ENCODE measurements at regions not wholly inside any gene's neighbourhood (a gene's known extent, or its start where the extent isn't known, plus 50 kb on each side); places are given as distances from the start of the nearest gene placed in this dataset.

GRCh38 chr1:55839221-55839620, 624.1 kb upstream of the USP24 start:
- DNase-seq, result no peak

DNA sequence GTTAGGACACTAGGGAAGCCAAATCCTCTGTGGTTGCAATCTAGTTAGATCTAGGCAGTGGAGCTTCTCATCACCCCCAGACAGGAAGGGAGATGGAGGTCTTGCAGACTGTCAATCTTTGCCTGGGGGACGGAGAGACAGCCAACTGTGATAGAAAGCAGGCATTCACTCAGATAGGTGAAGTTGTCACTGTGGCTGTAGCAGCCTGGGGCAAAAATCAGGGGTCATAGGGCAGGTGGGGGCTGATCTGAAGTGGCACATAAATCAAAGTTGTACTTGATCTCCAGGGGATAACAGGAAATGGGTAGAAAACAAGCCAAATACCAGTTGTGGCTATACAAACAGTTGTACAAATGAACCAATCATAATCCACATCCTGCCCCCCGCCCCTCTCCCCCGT, 620.9 kb upstream of the USP24 start:
- no peak for DNase-seq

DNA sequence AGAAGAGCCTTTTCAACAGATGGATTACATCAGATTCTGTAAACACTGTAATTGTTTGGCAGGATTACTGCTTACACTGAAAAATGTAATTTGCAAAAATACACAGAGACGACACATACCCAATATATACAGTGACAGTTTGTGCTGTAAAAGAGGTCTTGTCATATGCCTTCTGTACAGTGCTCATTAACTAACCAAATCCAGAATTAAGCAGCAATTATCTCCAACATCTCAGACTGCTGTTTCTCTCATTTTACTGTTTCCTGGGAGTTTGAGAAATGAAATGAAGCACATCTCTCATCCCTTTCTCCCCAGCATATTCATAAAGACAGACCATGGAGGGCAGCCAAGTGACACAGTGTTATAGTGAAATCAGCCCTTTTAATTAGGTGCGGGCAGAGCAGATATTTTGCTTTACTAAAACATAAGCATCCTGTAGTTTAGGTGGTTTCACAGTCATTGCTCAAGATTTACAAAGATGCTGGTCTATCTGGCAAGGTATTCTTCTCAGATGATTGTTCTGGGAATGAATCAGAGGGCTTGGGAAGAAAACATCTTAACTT, 618.4 kb upstream of the USP24 start:
- peak; percentile 93 for DNase-seq

- DNase-seq, result no peak
These were observed 616.6 kb upstream of the USP24 start for GRCh38 chr1:55831759-55832158.

DNA sequence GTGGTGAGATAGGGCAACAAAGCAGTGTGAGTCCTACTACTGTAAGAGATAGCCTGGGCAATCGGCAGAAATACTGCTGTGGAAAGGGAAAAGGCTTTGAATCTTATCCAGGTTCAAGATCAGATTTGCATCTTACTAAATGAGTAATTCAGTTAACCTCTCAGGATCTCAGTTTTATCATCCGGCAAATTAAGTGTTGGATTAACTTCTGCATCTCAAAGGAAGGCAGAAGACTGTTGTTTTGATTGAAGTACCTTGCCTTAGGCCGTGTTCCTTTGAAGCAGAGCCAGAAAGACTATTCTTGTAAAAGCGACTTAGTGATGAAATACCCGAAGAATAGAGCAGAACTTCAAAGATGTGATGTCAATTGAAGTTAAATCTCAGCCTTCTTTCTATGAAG, 612.9 kb upstream of the USP24 start:
- no peak for DNase-seq

- DNase-seq, result no peak
These were observed 612.2 kb upstream of the USP24 start for GRCh38 chr1:55827350-55827749.

- DNase-seq, result no peak
These were observed 611.4 kb upstream of the USP24 start for GRCh38 chr1:55826381-55827080.

DNA sequence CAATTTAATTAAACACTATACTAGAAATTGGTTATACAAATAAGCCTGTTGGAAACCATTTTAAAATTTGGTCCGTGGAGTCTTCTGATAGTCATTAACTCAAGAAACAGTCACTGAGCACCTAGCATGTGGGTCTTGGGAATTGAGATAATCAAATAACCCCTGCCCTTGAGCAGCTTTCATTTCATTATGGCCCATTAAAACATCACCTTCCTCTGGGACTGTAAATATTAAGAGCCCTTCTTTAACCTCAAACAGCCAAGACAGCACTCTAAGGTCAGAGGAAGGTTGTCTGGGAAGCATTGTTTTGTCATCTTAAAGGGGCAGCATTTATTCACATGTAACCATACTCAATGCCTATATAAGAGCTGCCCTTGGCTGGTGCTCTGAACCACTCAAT, 610.3 kb upstream of the USP24 start:
- no peak for DNase-seq

- DNase-seq, result no peak
These were observed 609.1 kb upstream of the USP24 start for GRCh38 chr1:55824251-55824640.

DNA sequence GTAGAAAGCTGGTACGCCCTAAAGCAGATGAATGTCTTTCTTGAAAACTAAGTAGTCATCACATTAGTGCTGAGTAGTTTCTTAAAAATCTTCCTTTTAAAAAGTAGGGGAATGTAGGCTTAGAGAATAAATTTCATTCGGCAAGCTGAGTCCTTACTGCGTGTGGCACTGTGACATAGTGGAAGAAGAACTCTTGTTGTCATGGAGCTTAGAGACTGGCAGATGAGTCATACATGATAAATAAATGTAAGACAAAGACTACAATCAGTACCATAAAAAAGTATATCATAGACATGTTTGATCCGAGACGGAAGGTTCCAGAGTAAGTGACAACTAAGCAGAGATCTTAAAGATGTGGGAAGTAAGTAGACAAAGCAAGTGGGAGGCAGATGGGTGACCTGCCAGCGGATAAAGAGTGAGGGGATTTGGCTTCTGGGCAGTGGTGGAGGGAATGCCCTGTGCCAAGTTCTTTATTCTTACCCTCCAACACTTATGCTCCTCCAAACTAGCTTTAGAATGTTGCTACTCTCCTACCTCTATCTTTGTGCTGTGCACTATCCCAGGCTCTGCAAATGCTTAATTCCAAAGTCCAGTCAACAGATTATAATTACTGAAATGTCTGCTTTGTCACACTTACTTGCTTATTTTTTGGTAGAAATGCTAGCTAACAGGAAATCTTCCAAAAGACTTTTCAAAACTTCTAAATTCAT, 608.5 kb upstream of the USP24 start:
- DNase-seq, result no peak

DNA sequence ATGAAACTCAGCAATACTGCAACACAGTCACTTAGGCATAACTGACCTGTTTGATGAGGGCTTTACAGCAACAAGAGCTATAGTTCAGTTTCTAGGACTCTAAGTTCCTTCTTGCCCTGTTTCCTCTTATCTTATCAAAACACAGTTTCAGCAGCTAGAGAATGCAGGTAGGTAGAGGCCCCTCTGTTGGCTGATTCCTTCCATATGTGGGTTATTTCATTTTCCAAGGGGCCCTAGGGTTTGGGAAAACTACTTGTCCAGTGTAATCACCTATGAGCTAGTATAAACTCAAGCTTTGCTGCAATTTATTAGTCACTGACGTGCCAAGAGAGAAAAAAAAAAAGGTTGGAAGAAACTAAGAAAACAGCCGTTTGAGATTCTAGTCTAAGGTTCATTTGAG, 607.7 kb upstream of the USP24 start:
- no peak for DNase-seq

DNA sequence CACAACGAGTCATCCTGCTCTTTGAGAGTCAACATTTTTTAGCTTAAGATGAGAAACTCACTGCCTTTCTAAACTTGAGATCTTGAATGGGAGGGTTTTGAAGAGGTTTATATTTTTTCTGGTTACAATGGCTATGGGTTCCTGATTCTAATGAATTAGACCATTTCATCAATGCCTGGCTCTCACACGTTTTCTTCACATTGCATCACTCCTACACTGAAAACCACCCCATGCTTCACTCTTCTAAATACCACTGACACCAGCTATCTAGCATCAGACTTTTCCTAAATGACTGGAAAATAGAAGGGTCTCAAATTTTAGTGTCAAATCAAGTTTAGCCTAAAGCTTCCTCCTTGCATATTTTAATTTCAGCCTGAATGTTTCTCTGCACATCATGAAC, 606.1 kb upstream of the USP24 start:
- no peak for DNase-seq

DNA sequence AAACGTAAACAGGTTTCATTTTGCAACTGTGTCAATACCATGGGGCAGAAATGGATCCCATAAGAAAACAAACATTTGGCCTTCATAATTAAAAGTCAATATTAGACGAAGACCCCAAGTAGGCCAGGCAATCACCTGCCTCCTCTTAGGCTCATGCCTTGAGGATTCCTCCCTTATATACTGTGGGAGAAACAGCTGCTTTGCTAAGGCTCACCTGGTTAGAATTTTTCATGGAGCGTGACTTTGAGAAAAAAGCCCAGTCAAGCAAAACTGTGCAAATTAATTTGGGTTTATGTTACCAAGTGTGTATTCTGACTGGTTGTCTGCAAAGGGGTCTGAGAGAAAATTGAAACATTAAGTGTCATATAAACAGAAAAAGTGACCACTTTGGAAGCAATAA, 605.3 kb upstream of the USP24 start:
- DNase-seq, result no peak

DNA sequence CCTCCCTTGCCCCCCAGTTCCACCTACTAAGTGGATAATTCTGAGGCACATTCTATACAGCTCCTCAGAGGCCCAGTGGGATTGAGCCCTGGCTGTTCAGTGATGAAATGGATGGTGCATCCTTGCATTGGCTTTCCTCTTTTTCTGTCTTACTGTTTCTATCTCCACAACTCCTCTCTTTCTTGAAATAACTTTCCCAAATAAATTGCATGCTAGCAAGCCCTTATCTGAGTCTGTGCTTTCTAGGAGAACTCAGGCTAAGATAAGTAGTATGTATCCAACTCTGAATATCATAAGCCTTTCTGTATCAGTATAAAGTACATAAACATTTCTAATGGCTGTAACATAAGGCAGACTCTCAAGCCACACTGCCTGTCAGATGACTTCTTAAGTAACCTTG, 603.8 kb upstream of the USP24 start:
- no peak for DNase-seq

- no peak for DNase-seq
These were observed 601.6 kb upstream of the USP24 start for GRCh38 chr1:55816456-55817426.

DNA sequence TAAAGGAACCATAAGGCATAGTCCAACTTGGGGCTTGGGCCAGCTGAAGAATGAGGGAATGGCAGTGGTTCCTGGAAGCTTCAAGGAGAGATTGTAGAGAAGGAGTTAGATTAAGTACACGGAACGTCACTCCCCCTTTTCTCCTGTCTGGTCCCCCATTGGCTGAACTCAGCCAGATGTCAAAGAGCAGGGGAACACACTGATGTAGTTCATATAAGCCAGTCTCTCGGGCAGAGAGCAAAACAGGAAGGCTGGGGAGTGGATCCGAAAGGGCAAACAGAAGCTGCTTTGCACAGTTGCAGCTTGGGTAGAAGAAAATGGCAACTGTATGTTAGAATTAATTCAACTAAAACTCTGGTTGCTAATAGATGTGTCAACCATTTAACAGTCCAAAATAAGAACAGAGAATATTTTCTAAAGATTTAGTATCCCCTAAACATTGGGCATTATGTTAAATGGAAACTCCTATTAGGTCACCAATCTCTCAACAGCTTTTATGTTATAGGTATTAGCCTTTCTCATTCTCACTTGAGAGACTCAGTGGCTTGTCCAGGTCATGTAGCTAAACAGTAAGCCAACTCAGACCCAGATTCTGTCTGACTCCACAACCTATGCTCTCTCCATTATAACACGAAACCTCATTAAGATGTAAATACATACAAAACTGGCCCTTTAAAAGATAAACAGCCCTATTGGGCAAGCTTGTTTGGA, 600.7 kb upstream of the USP24 start:
- no peak for DNase-seq

GRCh38 chr1:55814967-55815366, 599.8 kb upstream of the USP24 start:
- no peak for DNase-seq

- no peak for DNase-seq
These were observed 598.5 kb upstream of the USP24 start for GRCh38 chr1:55813618-55814017.

GRCh38 chr1:55812281-55812680, 597.1 kb upstream of the USP24 start:
- DNase-seq, result no peak

GRCh38 chr1:55808263-55808662, 593.1 kb upstream of the USP24 start:
- DNase-seq, result no peak

DNA sequence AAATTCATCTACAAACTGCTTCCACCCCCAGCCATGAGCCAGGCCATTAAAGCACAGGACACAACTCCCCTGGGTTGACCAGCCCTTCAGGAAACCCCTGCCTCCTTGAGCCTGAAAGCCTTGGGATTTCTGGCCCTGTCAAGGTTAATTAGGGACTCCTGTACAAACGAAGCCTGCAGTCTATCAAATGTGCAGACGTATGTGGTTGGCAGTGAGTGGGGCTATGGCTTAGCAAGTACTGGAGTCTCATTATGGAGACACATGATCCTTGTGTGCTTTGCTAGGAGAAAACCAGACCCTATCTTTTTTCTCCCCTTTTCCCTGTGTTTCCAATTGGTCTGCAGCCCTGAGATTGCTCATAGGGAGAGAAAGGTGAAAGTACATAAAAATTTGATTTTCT, 588.3 kb upstream of the USP24 start:
- no peak for DNase-seq

DNA sequence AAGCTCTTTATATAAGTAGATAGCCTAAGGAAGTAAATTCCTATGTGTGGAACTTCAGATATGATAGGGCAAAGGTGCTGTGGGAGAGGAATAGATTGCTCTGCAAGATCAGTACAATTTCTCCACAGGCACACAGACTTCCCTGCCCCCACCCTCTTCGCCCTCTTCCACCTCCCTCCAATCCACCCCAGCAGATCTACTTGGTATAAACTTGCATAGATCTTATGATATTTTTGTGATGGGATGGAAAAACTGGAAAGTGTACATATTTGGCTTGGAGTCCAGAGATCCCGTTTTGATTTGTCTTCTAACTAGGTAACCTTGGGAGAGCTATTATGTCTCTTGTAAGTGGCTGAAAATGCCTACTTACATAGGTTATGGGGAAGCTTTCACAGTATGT, 586.3 kb upstream of the USP24 start:
- DNase-seq, result no peak

DNA sequence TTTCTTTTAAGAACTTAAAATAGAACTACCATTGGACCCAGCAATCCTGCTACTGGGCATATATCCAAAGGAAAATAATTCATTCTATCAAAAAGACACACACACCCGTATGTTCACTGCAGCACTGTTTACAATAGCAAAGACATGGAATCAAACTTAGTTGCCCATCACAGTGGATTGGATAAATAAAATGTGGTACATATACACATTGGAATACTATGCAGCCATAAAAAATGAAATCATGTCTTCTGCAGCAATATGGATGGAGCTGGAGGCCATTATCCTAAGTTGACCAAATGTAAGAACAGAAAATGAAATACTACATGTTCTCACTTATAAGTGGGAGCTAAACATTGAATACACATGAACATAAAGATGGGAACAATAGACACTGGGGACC, 585.3 kb upstream of the USP24 start:
- DNase-seq, result no peak
